ENCODE measurements at regions not wholly inside any gene's neighbourhood (a gene's known extent, or its start where the extent isn't known, plus 50 kb on each side); places are given as distances from the start of the nearest gene placed in this dataset.

- TF ChIP-seq E2F8 (IDR thresholded peaks at IDR 0.05; ENCODE audit: low read depth, partially characterized antibody): no peak
- no peak for TF ChIP-seq TBL1XR1 (IDR thresholded peaks at IDR 0.05; ENCODE audit: low read depth, low read length)
- no peak for TF ChIP-seq SREBF1 (IDR thresholded peaks at IDR 0.05; ENCODE audit: low read length)
- no peak for TF ChIP-seq JUND (IDR thresholded peaks at IDR 0.05; ENCODE audit: low read depth, low read length)
- TF ChIP-seq POLR2AphosphoS5 (IDR thresholded peaks at IDR 0.05; ENCODE audit: low read length): no peak
- TF ChIP-seq CBFB (IDR thresholded peaks at IDR 0.05; ENCODE audit: low read depth): no peak
Measured at GRCh38 chr18:38883111-38883510, 1317.5 kb upstream of the CELF4 start (continued).

- Histone ChIP-seq H3K9me3 (replicated peaks; ENCODE audit: control insufficient read depth, insufficient read depth, low read length) (no peaks in the 10 kb centered on the region), H4K20me1 (ENCODE audit: control insufficient read depth, insufficient read depth) (no peaks in the 10 kb centered on the region), H3K27ac (ENCODE audit: control insufficient read depth, insufficient read depth) (no peak overlapping the region), H3K4me2 (ENCODE audit: control insufficient read depth, insufficient read depth) (no peak overlapping the region), H3K27me3 (replicated peaks in 1 of 2; ENCODE audit: control insufficient read depth in 2 of 2, insufficient read depth in 2 of 2, low read length in 1 of 2) (no peaks in the 10 kb centered on the region), H3K4me1 (ENCODE audit: control insufficient read depth, insufficient read depth, low read length) (no peaks in the 10 kb centered on the region), H3K79me2 (ENCODE audit: control insufficient read depth, insufficient read depth, low read length) (no peaks in the 10 kb centered on the region), H3K36me3 (ENCODE audit: control insufficient read depth in 2 of 2, insufficient read depth in 2 of 2, low read length in 1 of 2) (no peaks in the 10 kb centered on the region), H3K4me3 (no peak overlapping the region), H3K9ac (ENCODE audit: control insufficient read depth, insufficient read depth, low read length) (no peak overlapping the region), H2AFZ (ENCODE audit: control insufficient read depth, low read depth, low read length) (no peak overlapping the region)
- DNase-seq (ENCODE audit: low read depth, low spot score) (no peak), FAIRE-seq (no peak), ATAC-seq (no peak)
- 23% methylated on average over 1 of the region's 1 CpG for WGBS (ENCODE audit: insufficient coverage, insufficient replicate concordance, low lambda C conversion rate, missing lambda C conversion rate)
- in situ Hi-C loops (cut with MboI) (no loop called here), intact Hi-C loops (cut with micrococcal nuclease; ENCODE audit: unreplicated experiment) (no loop called here)
- BruUV-seq (replicated peaks): no TSS peak
- ChIA-PET RAD21 (ENCODE audit: unreplicated experiment) (no interaction called here), SMC1A (ENCODE audit: uncharacterized antibody, unreplicated experiment) (no interaction called here), CTCF (interaction anchor here (0.6 kb wide), 1 partner anchor 61 kb away, joined by 3 read pairs; no protein-coding TSS in a partner anchor), POLR2A (no interaction called here)
- TF ChIP-seq CUX1 (IDR thresholded peaks at IDR 0.05; ENCODE audit: insufficient replicate concordance, low read depth, low read length) (no peak), TCF7 (IDR thresholded peaks at IDR 0.05; ENCODE audit: borderline replicate concordance) (no peak), PKNOX1 (IDR thresholded peaks at IDR 0.05) (no peak), SMARCA5 (IDR thresholded peaks at IDR 0.05) (no peak), SREBF1 (IDR thresholded peaks at IDR 0.05; ENCODE audit: low read length) (no peak), ZBTB33 (IDR thresholded peaks at IDR 0.05) (no peak), CHD4 (IDR thresholded peaks at IDR 0.05) (no peak), POLR2AphosphoS5 (IDR thresholded peaks at IDR 0.05; ENCODE audit: low read length) (no peak), TAF1 (IDR thresholded peaks at IDR 0.05; ENCODE audit: borderline replicate concordance, low read depth, low read length) (no peak), RB1 (IDR thresholded peaks at IDR 0.05; ENCODE audit: borderline replicate concordance) (no peak)
Measured at GRCh38 chr18:38879871-38880270, 1314.3 kb upstream of the CELF4 start.

Data from GM12878 (cell line).